ENCODE measurements at regions not wholly inside any gene's neighbourhood (a gene's known extent, or its start where the extent isn't known, plus 50 kb on each side); places are given as distances from the start of the nearest gene placed in this dataset.

DNA sequence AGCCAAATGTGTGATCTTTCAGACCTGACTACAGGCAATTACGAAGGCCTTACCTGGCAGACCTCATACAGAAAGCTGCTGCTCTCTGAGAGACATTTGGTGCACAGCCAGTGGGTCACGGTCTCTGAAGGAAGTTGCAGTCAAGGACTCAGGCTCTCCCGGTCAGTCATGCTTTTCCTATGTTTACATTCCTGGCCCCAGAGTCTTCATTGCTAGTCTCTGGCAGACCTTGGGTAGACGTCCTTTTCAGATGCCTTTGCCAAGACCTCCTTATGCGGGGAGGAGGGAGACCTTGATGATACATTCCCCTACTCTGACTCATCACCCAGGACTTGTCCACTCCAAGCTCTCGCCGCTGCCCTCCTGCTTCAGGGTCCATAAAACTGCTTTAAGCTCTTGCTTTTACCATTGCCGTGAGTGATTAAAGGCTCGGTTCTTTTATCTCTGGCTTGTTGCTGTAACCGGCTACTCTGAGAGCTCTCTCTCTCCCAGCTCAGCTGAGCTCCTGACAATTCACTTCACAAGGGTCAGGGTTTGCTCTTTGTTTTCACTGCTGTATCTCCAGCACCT is 62.0 kb upstream of the SLC35F5 start:
- TF ChIP-seq CTCF (IDR thresholded peaks at IDR 0.05): no peak
- TF ChIP-seq POLR2A (IDR thresholded peaks at IDR 0.05): no peak

Measured in testis (tissue), 2 donors.